NCI-H1092 treated with DMSO at 0.1 percent for 48 hours (cell line): ENCODE measurements at regions not wholly inside any gene's neighbourhood (a gene's known extent, or its start where the extent isn't known, plus 50 kb on each side); places are given as distances from the start of the nearest gene placed in this dataset.
"Not testable (repeated sequence)": the region's sequence is repeated elsewhere in the genome, so short reads cannot be mapped to it uniquely, and the experiment has no call there.

Source experiments
- DNase-seq: peaks from one replicate; lab custom pipeline; 2025; lab: John Stamatoyannopoulos, UW

GRCh38 chr7:69091521-69091920, 506.8 kb upstream of the AUTS2 start:
- no peak for DNase-seq

- no peak for DNase-seq
Measured at GRCh38 chr7:69095127-69095526, 503.1 kb upstream of the AUTS2 start.

- DNase-seq: no peak
Measured at GRCh38 chr7:69095649-69096048, 502.6 kb upstream of the AUTS2 start.

- DNase-seq: no peak
Measured at GRCh38 chr7:69104023-69104422, 494.3 kb upstream of the AUTS2 start.

GRCh38 chr7:69105092-69105491, 493.2 kb upstream of the AUTS2 start:
- no peak for DNase-seq

- DNase-seq: no peak
Measured at GRCh38 chr7:69105981-69106380, 492.3 kb upstream of the AUTS2 start.

- not testable (repeated sequence) for DNase-seq
Measured at GRCh38 chr7:69106449-69106848, 491.8 kb upstream of the AUTS2 start.

- DNase-seq: not testable (repeated sequence)
Measured at GRCh38 chr7:69106946-69107345, 491.3 kb upstream of the AUTS2 start.

- DNase-seq: no peak
Measured at GRCh38 chr7:69108097-69108496, 490.2 kb upstream of the AUTS2 start.

- peak; percentile 46 for DNase-seq
Measured at GRCh38 chr7:69109246-69109645, 489.0 kb upstream of the AUTS2 start.

- no peak for DNase-seq
Measured at GRCh38 chr7:69109879-69110278, 488.4 kb upstream of the AUTS2 start.

GRCh38 chr7:69110450-69111050, 487.7 kb upstream of the AUTS2 start:
- no peak for DNase-seq

- no peak for DNase-seq
Measured at GRCh38 chr7:69114374-69114773, 483.9 kb upstream of the AUTS2 start.

GRCh38 chr7:69115788-69116187, 482.5 kb upstream of the AUTS2 start:
- DNase-seq: no peak

GRCh38 chr7:69116196-69116595, 482.1 kb upstream of the AUTS2 start:
- DNase-seq: not testable (repeated sequence)

GRCh38 chr7:69122953-69123352, 475.3 kb upstream of the AUTS2 start:
- DNase-seq: peak; percentile 25

- DNase-seq: no peak
Measured at GRCh38 chr7:69126896-69127479, 471.3 kb upstream of the AUTS2 start.

GRCh38 chr7:69129524-69129923, 468.8 kb upstream of the AUTS2 start:
- DNase-seq: no peak

GRCh38 chr7:69129951-69130350, 468.3 kb upstream of the AUTS2 start:
- DNase-seq: no peak

GRCh38 chr7:69130396-69130795, 467.9 kb upstream of the AUTS2 start:
- no peak for DNase-seq

- no peak for DNase-seq
Measured at GRCh38 chr7:69134316-69134715, 464.0 kb upstream of the AUTS2 start.

GRCh38 chr7:69147631-69148030, 450.6 kb upstream of the AUTS2 start:
- peak; percentile 5 for DNase-seq

GRCh38 chr7:69149804-69150782, 448.2 kb upstream of the AUTS2 start:
- no peak for DNase-seq
